HCT116 (cell line): ENCODE measurements at regions not wholly inside any gene's neighbourhood (a gene's known extent, or its start where the extent isn't known, plus 50 kb on each side); places are given as distances from the start of the nearest gene placed in this dataset.
A peak's percentile ranks its signal among the peaks of the same experiment; 100 is the strongest.

Experiments
- ATAC-seq: fragments of 200-7000 bp; cut with Tn5 transposase; 2 replicates; pipeline ENCODE4 v1.9.1; 2020; ENCODE audit warnings: mild to moderate bottlenecking, moderate library complexity
- BruUV-seq: library from RNA; stranded (reverse); fragments of 400-500 nt; replicated peaks from 2 replicates; lab custom pipeline; 2021; lab: Mats Ljungman, UMichigan
- CTCF ChIA-PET: fragments of 300-600 bp; sonication (Branson Sonifier 250); formaldehyde crosslinking; loops from one replicate; lab custom pipeline; 2021; ENCODE audit warnings: antibody characterized with exemption; lab: Charles Lee
- POLR2A ChIA-PET: fragments of 300-600, 350-600 bp; sonication (Branson Sonifier 250); formaldehyde crosslinking; loops from one replicate; lab custom pipeline; 2021; ENCODE audit warnings: antibody characterized with exemption; lab: Charles Lee
- RAD21 ChIA-PET, 2 experiments: fragments of 300-600 bp; sonication (Branson Sonifier 250); formaldehyde crosslinking; loops; one replicate each; lab custom pipeline; 2023; ENCODE audit warnings: low total read pairs in 2 of 2; ENCODE audit not compliant: uncharacterized antibody in 2 of 2, unreplicated experiment in 2 of 2, low non-redundant PET in 1 of 2; lab: Charles Lee
- DNase-seq: peaks from one replicate; pipeline ENCODE4 v3.0.0-alpha.2; 2010; ENCODE audit warnings: low read depth, low spot score
- H2AFZ ChIP-seq: fragments of 200-600 bp; shearing (Covaris generic), sonication (generic); 2 replicates; pipeline ENCODE4 v1.6.1; 2017; ENCODE audit warnings: low read depth, mixed run types, mixed read lengths, antibody characterized with exemption, low read length; ENCODE audit not compliant: poor library complexity, severe bottlenecking
- H3K27ac ChIP-seq: 2 replicates; pipeline ENCODE4 v1.5.1; 2012; ENCODE audit warnings: low read depth, low read length
- H3K27me3 ChIP-seq: fragments of 200-600 bp; sonication (generic); 2 replicates; pipeline ENCODE4 v1.6.1; 2016; ENCODE audit warnings: mixed run types, low read length, mixed read lengths; ENCODE audit not compliant: insufficient read depth
- H3K36me3 ChIP-seq, 2 experiments: fragments of 200-500 bp in 1 of 2; fragments of 200-600 bp in 1 of 2; sonication (Bioruptor generic) in 1 of 2; sonication (generic) in 1 of 2; 2 replicates each; pipeline versions ENCODE4 v1.5.1 to v1.6.1; 2014 to 2016; ENCODE audit warnings: low read length in 2 of 2, inconsistent platforms in 1 of 2, mixed read lengths in 1 of 2, mixed run types in 1 of 2; ENCODE audit not compliant: insufficient read depth in 2 of 2, control insufficient read depth in 1 of 2
- H3K4me1 ChIP-seq, 2 experiments: fragments of 200-600 bp in 1 of 2; sonication (generic) in 1 of 2; 2 replicates each; pipeline versions ENCODE4 v1.5.1 to v1.6.1; 2012 to 2017; ENCODE audit warnings: low read length in 2 of 2, inconsistent platforms in 1 of 2, mild to moderate bottlenecking in 1 of 2, mixed read lengths in 1 of 2, mixed run types in 1 of 2, moderate library complexity in 1 of 2; ENCODE audit not compliant: insufficient read depth in 2 of 2, control insufficient read depth in 1 of 2
- H3K4me2 ChIP-seq: fragments of 200-600 bp; sonication (generic); 2 replicates; pipeline ENCODE4 v1.6.1; 2017; ENCODE audit warnings: mixed run types, low read length, mixed read lengths
- H3K4me3 ChIP-seq, 2 experiments: fragments of 200-600 bp in 1 of 2; sonication (generic) in 1 of 2; replicated peaks in 1 of 2; 2 replicates each; pipeline ENCODE4 v1.5.1; 2011 to 2016; ENCODE audit warnings: low read length in 2 of 2, control low read depth in 1 of 2, low read depth in 1 of 2, mild to moderate bottlenecking in 1 of 2, mixed read lengths in 1 of 2, mixed run types in 1 of 2
- H3K79me2 ChIP-seq: fragments of 200-600 bp; sonication (generic); 2 replicates; pipeline ENCODE4 v1.6.1; 2017; ENCODE audit warnings: mild to moderate bottlenecking, mixed run types, low read length, moderate library complexity, mixed read lengths; ENCODE audit not compliant: insufficient read depth
- H3K9ac ChIP-seq: fragments of 200-600 bp; sonication (generic); 2 replicates; pipeline ENCODE4 v1.6.1; 2016; ENCODE audit warnings: low read length, mixed read lengths
- H3K9me2 ChIP-seq: fragments of 200-600 bp; sonication (generic), shearing (Covaris generic); 2 replicates; pipeline ENCODE4 v1.6.1; 2017; ENCODE audit warnings: mixed run types, mild to moderate bottlenecking, moderate library complexity; ENCODE audit not compliant: insufficient read depth
- H3K9me3 ChIP-seq, 2 experiments: fragments of 200-500 bp in 1 of 2; fragments of 200-600 bp in 1 of 2; sonication (Bioruptor generic) in 1 of 2; sonication (generic) in 1 of 2; 2 replicates each; pipeline ENCODE4 v1.6.1; 2014 to 2017; ENCODE audit warnings: low read length in 2 of 2, mixed read lengths in 2 of 2, inconsistent platforms in 1 of 2, low read depth in 1 of 2, mild to moderate bottlenecking in 1 of 2, mixed run types in 1 of 2, moderate library complexity in 1 of 2; ENCODE audit not compliant: control insufficient read depth in 1 of 2, insufficient read depth in 1 of 2
- H4K20me1 ChIP-seq: fragments of 200-600 bp; sonication (generic), shearing (Covaris generic); 2 replicates; pipeline ENCODE4 v1.6.1; 2017; ENCODE audit warnings: mixed run types, mild to moderate bottlenecking, moderate library complexity; ENCODE audit not compliant: insufficient read depth
- CEBPB ChIP-seq: IDR thresholded peaks from 2 replicates; pipeline ENCODE4 v1.6.1; 2012; ENCODE audit warnings: low read depth
- EGR1 ChIP-seq: IDR thresholded peaks from 2 replicates; pipeline ENCODE4 v1.6.1; 2012; ENCODE audit warnings: low read depth
- ELF1 ChIP-seq: IDR thresholded peaks from 2 replicates; pipeline ENCODE4 v1.6.1; 2012; ENCODE audit warnings: low read depth, borderline replicate concordance
- EZH2 ChIP-seq: fragments of 200-600 bp; sonication (generic); IDR thresholded peaks from 2 replicates; pipeline ENCODE4 v1.6.1; 2017; ENCODE audit warnings: antibody characterized with exemption, mixed run types
- EZH2phosphoT487 ChIP-seq: fragments of 200-600 bp; IDR thresholded peaks from 2 replicates; pipeline ENCODE4 v1.6.1; 2018; ENCODE audit warnings: antibody characterized with exemption, borderline replicate concordance
- FOSL1 ChIP-seq: IDR thresholded peaks from 2 replicates; pipeline ENCODE4 v1.6.1; 2012; ENCODE audit warnings: low read depth
- JUND ChIP-seq: IDR thresholded peaks from 2 replicates; pipeline ENCODE4 v1.6.1; 2012
- MAX ChIP-seq: IDR thresholded peaks from 2 replicates; pipeline ENCODE4 v1.6.1; 2012
- POLR2A ChIP-seq: IDR thresholded peaks from 2 replicates; pipeline ENCODE4 v1.7.0; 2011; ENCODE audit warnings: borderline replicate concordance; ENCODE audit not compliant: insufficient read depth, insufficient read length; ENCODE audit errors: extremely low read depth
- POLR2AphosphoS5 ChIP-seq: IDR thresholded peaks from 2 replicates; pipeline ENCODE4 v1.6.1; 2011; ENCODE audit warnings: mild to moderate bottlenecking, low read depth, low read length, moderate library complexity
- RAD21 ChIP-seq: IDR thresholded peaks from 2 replicates; pipeline ENCODE4 v1.6.1; 2012; ENCODE audit warnings: low read depth, mild to moderate bottlenecking
- SIN3A ChIP-seq: IDR thresholded peaks from 2 replicates; pipeline ENCODE4 v1.6.1; 2012; ENCODE audit warnings: low read depth
- SRF ChIP-seq: IDR thresholded peaks from 2 replicates; pipeline ENCODE4 v1.6.1; 2012; ENCODE audit warnings: low read depth
- TCF7L2 ChIP-seq: IDR thresholded peaks from 2 replicates; pipeline ENCODE4 v1.7.0; 2011; ENCODE audit warnings: borderline replicate concordance, inconsistent platforms; ENCODE audit not compliant: insufficient read depth, insufficient read length; ENCODE audit errors: extremely low read depth
- YY1 ChIP-seq: IDR thresholded peaks from 2 replicates; pipeline ENCODE4 v1.6.1; 2011; ENCODE audit warnings: low read length, low read depth, moderate library complexity, mild to moderate bottlenecking; ENCODE audit not compliant: insufficient replicate concordance; ENCODE audit errors: extremely low read depth
- ZFX ChIP-seq: fragments of 450-650 bp; IDR thresholded peaks from 2 replicates; pipeline ENCODE4 v1.6.1; 2017
- intact Hi-C: fragments of 100-400 bp; cut with micrococcal nuclease; formaldehyde crosslinking; loops from 2 replicates; pipeline ENCODE4 v1.10.0; 2022
- TF ChIP-seq, protein P1 (sequence below), 3 experiments: fragments of 200-600 bp in 1 of 3; sonication (generic) in 1 of 3; IDR thresholded peaks in 2 of 3; conservative IDR thresholded peaks in 1 of 3; 2 replicates each; pipeline ENCODE4 v1.5.1; 2012 to 2017; ENCODE audit warnings: low read depth in 2 of 3, low read length in 2 of 3, antibody characterized with exemption in 1 of 3, borderline replicate concordance in 1 of 3, control low read depth in 1 of 3, mild to moderate bottlenecking in 1 of 3, mixed read lengths in 1 of 3, mixed run types in 1 of 3, moderate library complexity in 1 of 3; ENCODE audit not compliant: insufficient read depth in 1 of 3
- TF ChIP-seq, protein P2 (sequence below): IDR thresholded peaks from 2 replicates; pipeline ENCODE4 v1.6.1; 2012

DNA sequence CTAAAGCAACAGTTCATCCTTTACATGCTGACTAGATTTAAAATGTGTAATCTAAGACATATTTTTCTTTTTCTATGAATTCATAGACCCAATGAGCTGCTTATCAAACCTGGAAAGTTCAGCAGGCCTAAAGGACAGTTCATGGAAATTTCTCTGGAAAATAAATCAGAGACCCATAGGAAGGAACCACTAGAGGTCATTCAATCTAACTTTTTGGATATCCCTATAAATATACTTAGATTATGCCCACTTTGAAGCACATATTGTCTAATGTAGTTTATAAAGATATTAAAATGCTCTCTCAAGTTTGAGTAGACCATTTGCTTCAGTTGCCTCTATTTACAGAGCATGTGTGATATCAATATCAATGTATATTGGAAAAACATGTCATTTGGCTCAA is 473.0 kb downstream of the FAT4 start:
- RAD21 ChIA-PET: no interaction called here
- H3K27ac ChIP-seq: no peak overlapping the region
- no peaks in the 10 kb centered on the region for H3K4me1 ChIP-seq
- ATAC-seq (no peak), DNase-seq (no peak)
- no peak overlapping the region for H3K9ac ChIP-seq
- H2AFZ ChIP-seq: no peak overlapping the region
- POLR2A ChIA-PET: no interaction called here
- no peaks in the 10 kb centered on the region for H3K36me3 ChIP-seq
- intact Hi-C loops: no loop called here
- H3K4me2 ChIP-seq: no peak overlapping the region
- no TSS peak for BruUV-seq
- CTCF ChIA-PET: no interaction called here
- no peaks in the 10 kb centered on the region for H4K20me1 ChIP-seq
- H3K9me3 ChIP-seq: no peaks in the 10 kb centered on the region
- no peaks in the 10 kb centered on the region for H3K9me2 ChIP-seq
- TF ChIP-seq POLR2AphosphoS5 (no peak), RAD21 (peak; percentile 18; the same call in 1 of the 2 replicates)
- TF ChIP-seq, protein P1, sequence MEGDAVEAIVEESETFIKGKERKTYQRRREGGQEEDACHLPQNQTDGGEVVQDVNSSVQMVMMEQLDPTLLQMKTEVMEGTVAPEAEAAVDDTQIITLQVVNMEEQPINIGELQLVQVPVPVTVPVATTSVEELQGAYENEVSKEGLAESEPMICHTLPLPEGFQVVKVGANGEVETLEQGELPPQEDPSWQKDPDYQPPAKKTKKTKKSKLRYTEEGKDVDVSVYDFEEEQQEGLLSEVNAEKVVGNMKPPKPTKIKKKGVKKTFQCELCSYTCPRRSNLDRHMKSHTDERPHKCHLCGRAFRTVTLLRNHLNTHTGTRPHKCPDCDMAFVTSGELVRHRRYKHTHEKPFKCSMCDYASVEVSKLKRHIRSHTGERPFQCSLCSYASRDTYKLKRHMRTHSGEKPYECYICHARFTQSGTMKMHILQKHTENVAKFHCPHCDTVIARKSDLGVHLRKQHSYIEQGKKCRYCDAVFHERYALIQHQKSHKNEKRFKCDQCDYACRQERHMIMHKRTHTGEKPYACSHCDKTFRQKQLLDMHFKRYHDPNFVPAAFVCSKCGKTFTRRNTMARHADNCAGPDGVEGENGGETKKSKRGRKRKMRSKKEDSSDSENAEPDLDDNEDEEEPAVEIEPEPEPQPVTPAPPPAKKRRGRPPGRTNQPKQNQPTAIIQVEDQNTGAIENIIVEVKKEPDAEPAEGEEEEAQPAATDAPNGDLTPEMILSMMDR (IDR thresholded peaks at IDR 0.05 in 2 of 3, conservative IDR thresholded peaks at IDR 0.05 in 1 of 3; ENCODE audit: borderline replicate concordance in 1 of 3, insufficient read depth in 1 of 3, low read depth in 2 of 3, low read length in 2 of 3): 0 out of 6 replicates have a peak, but pooled peaks of 1 of the 3 experiments have one; percentile 17
- H3K4me3 ChIP-seq: no peak overlapping the region
- H3K27me3 ChIP-seq: no peaks in the 10 kb centered on the region
- H3K79me2 ChIP-seq: no peaks in the 10 kb centered on the region

DNA sequence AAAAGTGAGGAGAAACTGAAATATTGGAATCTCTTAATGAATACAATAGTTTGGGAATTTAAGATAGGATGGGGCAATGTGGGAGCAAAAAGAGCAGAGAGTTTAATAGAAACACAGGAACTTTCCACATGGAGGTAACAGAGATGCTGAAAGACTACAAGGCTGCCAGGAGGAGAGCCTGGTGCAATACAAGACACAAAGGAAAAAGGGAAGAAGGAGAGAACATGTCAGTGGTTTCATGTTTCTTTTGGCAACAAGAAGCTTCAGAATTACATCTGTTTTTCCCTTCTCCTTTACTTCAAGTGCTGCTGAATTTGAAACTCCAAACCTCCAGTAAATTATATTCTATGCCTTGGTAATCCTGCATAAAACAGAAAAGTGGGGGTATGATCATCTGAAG is 474.3 kb downstream of the FAT4 start:
- no peaks in the 10 kb centered on the region for H3K79me2 ChIP-seq
- H3K27ac ChIP-seq: no peak overlapping the region
- RAD21 ChIA-PET: no interaction called here
- POLR2A ChIA-PET: no interaction called here
- DNase-seq (no peak), ATAC-seq (no peak)
- intact Hi-C loops: no loop called here
- no peak overlapping the region for H3K4me3 ChIP-seq
- no peaks in the 10 kb centered on the region for H3K9me3 ChIP-seq
- no TSS peak for BruUV-seq
- H4K20me1 ChIP-seq: no peaks in the 10 kb centered on the region
- no peaks in the 10 kb centered on the region for H3K36me3 ChIP-seq
- no peak overlapping the region for H3K4me2 ChIP-seq
- no peaks in the 10 kb centered on the region for H3K27me3 ChIP-seq
- no peaks in the 10 kb centered on the region for H3K4me1 ChIP-seq
- CTCF ChIA-PET: no interaction called here
- H3K9me2 ChIP-seq: no peaks in the 10 kb centered on the region
- H2AFZ ChIP-seq: no peak overlapping the region
- H3K9ac ChIP-seq: no peak overlapping the region
- no peak for TF ChIP-seq TCF7L2
- TF ChIP-seq POLR2A: no peak
- no peak for TF ChIP-seq SRF
- no peak for TF ChIP-seq EZH2phosphoT487
- no peak for TF ChIP-seq JUND
- TF ChIP-seq ZFX: no peak
- TF ChIP-seq YY1: no peak
- no peak for TF ChIP-seq MAX
- no peak for TF ChIP-seq POLR2AphosphoS5
- TF ChIP-seq FOSL1: no peak
- TF ChIP-seq SIN3A: no peak
- TF ChIP-seq EGR1: no peak
- no peak for TF ChIP-seq ELF1
- no peak for TF ChIP-seq EZH2
- TF ChIP-seq, protein P2, sequence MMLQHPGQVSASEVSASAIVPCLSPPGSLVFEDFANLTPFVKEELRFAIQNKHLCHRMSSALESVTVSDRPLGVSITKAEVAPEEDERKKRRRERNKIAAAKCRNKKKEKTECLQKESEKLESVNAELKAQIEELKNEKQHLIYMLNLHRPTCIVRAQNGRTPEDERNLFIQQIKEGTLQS: no peak
- TF ChIP-seq, protein P1 (IDR thresholded peaks at IDR 0.05 in 2 of 3, conservative IDR thresholded peaks at IDR 0.05 in 1 of 3; ENCODE audit: borderline replicate concordance in 1 of 3, insufficient read depth in 1 of 3, low read depth in 2 of 3, low read length in 2 of 3): no peak
- TF ChIP-seq CEBPB: no peak
